Keratinocyte (primary cell): ENCODE measurements at regions not wholly inside any gene's neighbourhood (a gene's known extent, or its start where the extent isn't known, plus 50 kb on each side); places are given as distances from the start of the nearest gene placed in this dataset.

Source experiments
- EZH2 ChIP-seq: IDR thresholded peaks from one replicate; pipeline ENCODE4 v1.6.1; 2012; ENCODE audit warnings: inconsistent platforms, mild to moderate bottlenecking, low read length, moderate library complexity
- TF ChIP-seq, protein P1 (sequence below), 3 experiments: IDR thresholded peaks in 1 of 3; conservative IDR thresholded peaks in 1 of 3; optimal IDR thresholded peaks in 1 of 3; 2 replicates in 2 of 3; 3 replicates in 1 of 3; pipeline versions ENCODE3 to v1.5.1; 2011; ENCODE audit warnings: low read length in 3 of 3, mild to moderate bottlenecking in 3 of 3, moderate library complexity in 2 of 3, control low read depth in 1 of 3, inconsistent platforms in 1 of 3; ENCODE audit not compliant: insufficient read depth in 2 of 3; ENCODE audit errors: extremely low read depth in 1 of 3

DNA sequence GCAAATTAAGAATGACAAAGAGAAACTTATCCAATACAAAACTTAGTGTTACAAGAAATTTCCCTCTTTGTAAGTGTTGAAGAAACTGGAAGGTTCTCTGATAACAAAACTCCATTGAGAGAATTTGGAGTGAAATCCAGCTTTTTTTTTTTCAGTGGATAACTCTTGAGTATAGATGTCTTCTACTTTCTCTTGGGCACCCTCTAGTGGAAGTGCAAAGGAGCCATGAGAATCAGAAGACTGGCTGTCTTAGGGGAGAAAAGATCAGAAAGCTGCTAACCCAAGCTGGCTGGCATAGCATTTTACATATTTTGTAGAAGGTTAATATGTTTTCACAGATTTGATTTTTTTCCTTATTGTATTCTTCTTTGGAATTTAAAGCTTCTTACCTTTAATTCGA, 138.8 kb upstream of the SATB2 start:
- TF ChIP-seq, protein P1, sequence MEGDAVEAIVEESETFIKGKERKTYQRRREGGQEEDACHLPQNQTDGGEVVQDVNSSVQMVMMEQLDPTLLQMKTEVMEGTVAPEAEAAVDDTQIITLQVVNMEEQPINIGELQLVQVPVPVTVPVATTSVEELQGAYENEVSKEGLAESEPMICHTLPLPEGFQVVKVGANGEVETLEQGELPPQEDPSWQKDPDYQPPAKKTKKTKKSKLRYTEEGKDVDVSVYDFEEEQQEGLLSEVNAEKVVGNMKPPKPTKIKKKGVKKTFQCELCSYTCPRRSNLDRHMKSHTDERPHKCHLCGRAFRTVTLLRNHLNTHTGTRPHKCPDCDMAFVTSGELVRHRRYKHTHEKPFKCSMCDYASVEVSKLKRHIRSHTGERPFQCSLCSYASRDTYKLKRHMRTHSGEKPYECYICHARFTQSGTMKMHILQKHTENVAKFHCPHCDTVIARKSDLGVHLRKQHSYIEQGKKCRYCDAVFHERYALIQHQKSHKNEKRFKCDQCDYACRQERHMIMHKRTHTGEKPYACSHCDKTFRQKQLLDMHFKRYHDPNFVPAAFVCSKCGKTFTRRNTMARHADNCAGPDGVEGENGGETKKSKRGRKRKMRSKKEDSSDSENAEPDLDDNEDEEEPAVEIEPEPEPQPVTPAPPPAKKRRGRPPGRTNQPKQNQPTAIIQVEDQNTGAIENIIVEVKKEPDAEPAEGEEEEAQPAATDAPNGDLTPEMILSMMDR (optimal IDR thresholded peaks at IDR 0.05 in 1 of 3, IDR thresholded peaks at IDR 0.05 in 1 of 3, conservative IDR thresholded peaks at IDR 0.05 in 1 of 3; ENCODE audit: extremely low read depth in 1 of 3, insufficient read depth in 2 of 3, low read length in 3 of 3): peak; percentile 25 to 72 (median 44)
- TF ChIP-seq EZH2: no peak
